ENCODE measurements at regions not wholly inside any gene's neighbourhood (a gene's known extent, or its start where the extent isn't known, plus 50 kb on each side); places are given as distances from the start of the nearest gene placed in this dataset.
"Not testable (repeated sequence)": the region's sequence is repeated elsewhere in the genome, so short reads cannot be mapped to it uniquely, and the experiment has no call there.

DNA sequence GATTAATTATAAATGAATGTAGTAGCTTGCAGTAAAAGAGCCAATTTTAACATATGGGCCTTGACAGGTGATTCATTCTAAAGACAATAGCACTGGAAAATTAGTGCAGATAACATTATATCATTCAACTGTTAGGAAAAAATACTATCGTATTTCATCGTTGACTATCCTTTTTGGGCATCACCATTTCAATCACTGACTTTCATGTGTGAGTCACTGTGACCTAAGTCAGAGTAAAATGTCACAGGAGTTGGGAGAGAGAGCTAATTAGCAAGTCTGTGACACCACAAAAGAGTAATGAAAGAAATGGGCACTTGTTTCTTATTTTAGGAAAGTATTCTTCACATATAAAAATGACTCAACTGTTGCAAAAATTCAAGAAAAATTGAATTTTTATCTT is 253.8 kb upstream of the CNTN5 start:
- H3K9me3 ChIP-seq (ENCODE audit: control insufficient read depth in 4 of 4, low read length in 3 of 4): no peaks in the 10 kb centered on the region
- no peaks in the 10 kb centered on the region for H3K27me3 ChIP-seq (ENCODE audit: control insufficient read depth in 4 of 4, insufficient read depth in 4 of 4, low read length in 3 of 4)
- H3K9ac ChIP-seq (ENCODE audit: low read depth in 1 of 2, low read length in 2 of 2): no peak overlapping the region
- DNase-seq (ENCODE audit: low spot score): no peak
- H3K36me3 ChIP-seq (ENCODE audit: control insufficient read depth in 4 of 4, insufficient read depth in 3 of 4, low read depth in 1 of 4, low read length in 3 of 4): no peaks in the 10 kb centered on the region
- H3K4me3 ChIP-seq (ENCODE audit: low read depth in 1 of 3, low read length in 3 of 3): no peak overlapping the region
- no peaks in the 10 kb centered on the region for H3K4me1 ChIP-seq (ENCODE audit: control insufficient read depth in 4 of 4, insufficient read depth in 4 of 4, low read length in 3 of 4)
- TF ChIP-seq JUND (IDR thresholded peaks at IDR 0.05): no peak
- no peak for TF ChIP-seq RAD21 (IDR thresholded peaks at IDR 0.05)
- TF ChIP-seq, protein P1, sequence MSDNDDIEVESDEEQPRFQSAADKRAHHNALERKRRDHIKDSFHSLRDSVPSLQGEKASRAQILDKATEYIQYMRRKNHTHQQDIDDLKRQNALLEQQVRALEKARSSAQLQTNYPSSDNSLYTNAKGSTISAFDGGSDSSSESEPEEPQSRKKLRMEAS (IDR thresholded peaks at IDR 0.05): no peak
- TF ChIP-seq RXRA (IDR thresholded peaks at IDR 0.05): no peak
- TF ChIP-seq, protein P2, sequence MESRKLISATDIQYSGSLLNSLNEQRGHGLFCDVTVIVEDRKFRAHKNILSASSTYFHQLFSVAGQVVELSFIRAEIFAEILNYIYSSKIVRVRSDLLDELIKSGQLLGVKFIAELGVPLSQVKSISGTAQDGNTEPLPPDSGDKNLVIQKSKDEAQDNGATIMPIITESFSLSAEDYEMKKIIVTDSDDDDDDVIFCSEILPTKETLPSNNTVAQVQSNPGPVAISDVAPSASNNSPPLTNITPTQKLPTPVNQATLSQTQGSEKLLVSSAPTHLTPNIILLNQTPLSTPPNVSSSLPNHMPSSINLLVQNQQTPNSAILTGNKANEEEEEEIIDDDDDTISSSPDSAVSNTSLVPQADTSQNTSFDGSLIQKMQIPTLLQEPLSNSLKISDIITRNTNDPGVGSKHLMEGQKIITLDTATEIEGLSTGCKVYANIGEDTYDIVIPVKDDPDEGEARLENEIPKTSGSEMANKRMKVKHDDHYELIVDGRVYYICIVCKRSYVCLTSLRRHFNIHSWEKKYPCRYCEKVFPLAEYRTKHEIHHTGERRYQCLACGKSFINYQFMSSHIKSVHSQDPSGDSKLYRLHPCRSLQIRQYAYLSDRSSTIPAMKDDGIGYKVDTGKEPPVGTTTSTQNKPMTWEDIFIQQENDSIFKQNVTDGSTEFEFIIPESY (IDR thresholded peaks at IDR 0.05): no peak
- TF ChIP-seq, protein P3, sequence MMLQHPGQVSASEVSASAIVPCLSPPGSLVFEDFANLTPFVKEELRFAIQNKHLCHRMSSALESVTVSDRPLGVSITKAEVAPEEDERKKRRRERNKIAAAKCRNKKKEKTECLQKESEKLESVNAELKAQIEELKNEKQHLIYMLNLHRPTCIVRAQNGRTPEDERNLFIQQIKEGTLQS (IDR thresholded peaks at IDR 0.05): no peak
- TF ChIP-seq GABPA (IDR thresholded peaks at IDR 0.05 in 1 of 2, conservative IDR thresholded peaks at IDR 0.05 in 1 of 2): no peak
- no peak overlapping the region for H3K27ac ChIP-seq (ENCODE audit: low read depth in 1 of 2, low read length in 2 of 2)
- 72% methylated on average over 2 of the region's 2 CpGs for WGBS

DNA sequence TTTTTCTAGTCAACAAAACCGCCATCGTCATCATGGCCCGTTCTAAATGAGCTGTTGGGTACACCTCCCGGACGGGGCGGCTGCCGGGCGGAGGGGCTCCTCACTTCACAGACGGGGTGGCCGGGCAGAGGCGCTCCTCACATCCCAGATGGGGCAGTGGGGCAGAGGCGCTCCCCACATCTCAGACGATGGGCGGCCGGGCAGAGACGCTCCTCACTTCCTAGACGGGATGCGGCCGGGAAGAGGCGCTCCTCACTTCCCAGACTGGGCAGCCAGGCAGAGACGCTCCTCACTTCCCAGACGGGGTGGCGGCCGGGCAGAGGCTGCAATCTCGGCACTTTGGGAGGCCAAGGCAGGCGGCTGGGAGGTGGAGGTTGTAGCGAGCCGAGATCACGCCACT is 250.7 kb upstream of the CNTN5 start:
- H3K36me3 ChIP-seq (ENCODE audit: control insufficient read depth in 4 of 4, insufficient read depth in 3 of 4, low read depth in 1 of 4, low read length in 3 of 4); H3K27ac ChIP-seq (ENCODE audit: low read depth in 1 of 2, low read length in 2 of 2); H3K9ac ChIP-seq (ENCODE audit: low read depth in 1 of 2, low read length in 2 of 2); H3K27me3 ChIP-seq (ENCODE audit: control insufficient read depth in 4 of 4, insufficient read depth in 4 of 4, low read length in 3 of 4); H3K4me3 ChIP-seq (ENCODE audit: low read depth in 1 of 3, low read length in 3 of 3); DNase-seq (ENCODE audit: low spot score); H3K4me1 ChIP-seq (ENCODE audit: control insufficient read depth in 4 of 4, insufficient read depth in 4 of 4, low read length in 3 of 4); H3K9me3 ChIP-seq (ENCODE audit: control insufficient read depth in 4 of 4, low read length in 3 of 4): not testable (repeated sequence)
- 89% methylated on average over 26 of the region's 29 CpGs for whole genome bisulfite sequencing

DNA sequence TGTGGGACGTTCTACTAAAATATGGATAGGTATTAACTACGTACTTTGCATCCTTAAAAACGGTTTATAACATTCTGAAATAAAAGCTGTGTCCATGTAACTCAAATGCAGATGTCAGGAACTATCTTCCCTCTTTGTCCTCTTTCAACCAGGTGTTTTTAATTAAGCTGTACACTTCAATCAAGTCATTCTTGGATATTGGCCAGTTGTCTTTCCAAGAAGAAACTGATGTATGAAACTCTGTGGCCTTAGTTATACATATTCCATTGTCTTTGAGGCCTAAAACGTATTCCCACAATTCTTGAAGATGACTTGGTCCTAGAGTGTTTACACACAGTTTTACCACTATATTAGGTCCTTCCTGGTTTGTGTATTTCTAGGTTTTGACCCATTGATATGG is 249.0 kb upstream of the CNTN5 start:
- no peak for TF ChIP-seq JUND (IDR thresholded peaks at IDR 0.05)
- TF ChIP-seq HNF4A (conservative IDR thresholded peaks at IDR 0.05): no peak
- TF ChIP-seq, protein P1 (IDR thresholded peaks at IDR 0.05): no peak
- TF ChIP-seq GABPA (IDR thresholded peaks at IDR 0.05 in 1 of 2, conservative IDR thresholded peaks at IDR 0.05 in 1 of 2): no peak
- TF ChIP-seq SP1 (IDR thresholded peaks at IDR 0.05): no peak
- no peak for TF ChIP-seq RXRA (IDR thresholded peaks at IDR 0.05)
- no peak for TF ChIP-seq TAF1 (conservative IDR thresholded peaks at IDR 0.05)
- TF ChIP-seq, protein P4, sequence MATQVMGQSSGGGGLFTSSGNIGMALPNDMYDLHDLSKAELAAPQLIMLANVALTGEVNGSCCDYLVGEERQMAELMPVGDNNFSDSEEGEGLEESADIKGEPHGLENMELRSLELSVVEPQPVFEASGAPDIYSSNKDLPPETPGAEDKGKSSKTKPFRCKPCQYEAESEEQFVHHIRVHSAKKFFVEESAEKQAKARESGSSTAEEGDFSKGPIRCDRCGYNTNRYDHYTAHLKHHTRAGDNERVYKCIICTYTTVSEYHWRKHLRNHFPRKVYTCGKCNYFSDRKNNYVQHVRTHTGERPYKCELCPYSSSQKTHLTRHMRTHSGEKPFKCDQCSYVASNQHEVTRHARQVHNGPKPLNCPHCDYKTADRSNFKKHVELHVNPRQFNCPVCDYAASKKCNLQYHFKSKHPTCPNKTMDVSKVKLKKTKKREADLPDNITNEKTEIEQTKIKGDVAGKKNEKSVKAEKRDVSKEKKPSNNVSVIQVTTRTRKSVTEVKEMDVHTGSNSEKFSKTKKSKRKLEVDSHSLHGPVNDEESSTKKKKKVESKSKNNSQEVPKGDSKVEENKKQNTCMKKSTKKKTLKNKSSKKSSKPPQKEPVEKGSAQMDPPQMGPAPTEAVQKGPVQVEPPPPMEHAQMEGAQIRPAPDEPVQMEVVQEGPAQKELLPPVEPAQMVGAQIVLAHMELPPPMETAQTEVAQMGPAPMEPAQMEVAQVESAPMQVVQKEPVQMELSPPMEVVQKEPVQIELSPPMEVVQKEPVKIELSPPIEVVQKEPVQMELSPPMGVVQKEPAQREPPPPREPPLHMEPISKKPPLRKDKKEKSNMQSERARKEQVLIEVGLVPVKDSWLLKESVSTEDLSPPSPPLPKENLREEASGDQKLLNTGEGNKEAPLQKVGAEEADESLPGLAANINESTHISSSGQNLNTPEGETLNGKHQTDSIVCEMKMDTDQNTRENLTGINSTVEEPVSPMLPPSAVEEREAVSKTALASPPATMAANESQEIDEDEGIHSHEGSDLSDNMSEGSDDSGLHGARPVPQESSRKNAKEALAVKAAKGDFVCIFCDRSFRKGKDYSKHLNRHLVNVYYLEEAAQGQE (IDR thresholded peaks at IDR 0.05): no peak
- no peak for TF ChIP-seq EGR1 (IDR thresholded peaks at IDR 0.05; ENCODE audit: low read depth in 2 of 2)
- TF ChIP-seq, protein P5, sequence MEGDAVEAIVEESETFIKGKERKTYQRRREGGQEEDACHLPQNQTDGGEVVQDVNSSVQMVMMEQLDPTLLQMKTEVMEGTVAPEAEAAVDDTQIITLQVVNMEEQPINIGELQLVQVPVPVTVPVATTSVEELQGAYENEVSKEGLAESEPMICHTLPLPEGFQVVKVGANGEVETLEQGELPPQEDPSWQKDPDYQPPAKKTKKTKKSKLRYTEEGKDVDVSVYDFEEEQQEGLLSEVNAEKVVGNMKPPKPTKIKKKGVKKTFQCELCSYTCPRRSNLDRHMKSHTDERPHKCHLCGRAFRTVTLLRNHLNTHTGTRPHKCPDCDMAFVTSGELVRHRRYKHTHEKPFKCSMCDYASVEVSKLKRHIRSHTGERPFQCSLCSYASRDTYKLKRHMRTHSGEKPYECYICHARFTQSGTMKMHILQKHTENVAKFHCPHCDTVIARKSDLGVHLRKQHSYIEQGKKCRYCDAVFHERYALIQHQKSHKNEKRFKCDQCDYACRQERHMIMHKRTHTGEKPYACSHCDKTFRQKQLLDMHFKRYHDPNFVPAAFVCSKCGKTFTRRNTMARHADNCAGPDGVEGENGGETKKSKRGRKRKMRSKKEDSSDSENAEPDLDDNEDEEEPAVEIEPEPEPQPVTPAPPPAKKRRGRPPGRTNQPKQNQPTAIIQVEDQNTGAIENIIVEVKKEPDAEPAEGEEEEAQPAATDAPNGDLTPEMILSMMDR (IDR thresholded peaks at IDR 0.05; ENCODE audit: low read depth, low read length, missing input control): no peak
- Histone ChIP-seq H3K36me3 (ENCODE audit: control insufficient read depth in 4 of 4, insufficient read depth in 3 of 4, low read depth in 1 of 4, low read length in 3 of 4) (no peaks in the 10 kb centered on the region), H3K27ac (ENCODE audit: low read depth in 1 of 2, low read length in 2 of 2) (no peak overlapping the region), H3K4me1 (ENCODE audit: control insufficient read depth in 4 of 4, insufficient read depth in 4 of 4, low read length in 3 of 4) (no peaks in the 10 kb centered on the region), H3K9ac (ENCODE audit: low read depth in 1 of 2, low read length in 2 of 2) (no peak overlapping the region), H3K27me3 (ENCODE audit: control insufficient read depth in 4 of 4, insufficient read depth in 4 of 4, low read length in 3 of 4) (no peaks in the 10 kb centered on the region), H3K4me3 (ENCODE audit: low read depth in 1 of 3, low read length in 3 of 3) (no peak overlapping the region), H3K9me3 (ENCODE audit: control insufficient read depth in 4 of 4, low read length in 3 of 4) (no peaks in the 10 kb centered on the region)
- no peak for DNase-seq (ENCODE audit: low spot score)
- 60% methylated on average over 4 of the region's 4 CpGs for WGBS
